Activated CD4-positive, CD25-positive, alpha-beta regulatory T cell treated with anti-CD3 and anti-CD28 coated beads, Interleukin-2, amount 50 U/mL, for 24 hours (primary cell): ENCODE measurements at regions not wholly inside any gene's neighbourhood (a gene's known extent, or its start where the extent isn't known, plus 50 kb on each side); places are given as distances from the start of the nearest gene placed in this dataset.
"Not testable (repeated sequence)": the region's sequence is repeated elsewhere in the genome, so short reads cannot be mapped to it uniquely, and the experiment has no call there.

Experiments
- ATAC-seq, 2 donors: fragments of 150-1000 bp; cut with Tn5 transposase; one replicate each; pipeline ENCODE4 v1.10.0; 2021; ENCODE audit warnings: mild to moderate bottlenecking in 1 of 2, moderate library complexity in 1 of 2

DNA sequence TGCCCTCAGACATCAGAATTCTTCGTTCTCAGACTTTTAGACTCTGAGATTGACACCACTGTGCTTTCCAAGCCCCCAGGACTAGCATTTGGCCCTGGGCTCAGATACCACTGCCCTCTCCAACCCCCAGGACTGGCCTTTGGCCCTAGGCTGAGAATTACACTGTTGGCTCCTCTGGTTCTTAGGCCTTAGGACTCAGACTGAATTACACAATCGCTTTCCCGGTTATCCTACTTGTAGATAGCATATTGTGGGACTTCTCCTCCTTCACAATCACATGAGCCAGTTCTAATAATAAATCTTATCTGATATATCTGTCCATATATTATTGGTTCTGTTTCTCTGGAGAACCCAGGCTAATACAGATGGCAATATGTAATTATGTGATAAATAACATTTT lies 1725.5 kb downstream of the GRIK2 start:
- ATAC-seq = no peak

DNA sequence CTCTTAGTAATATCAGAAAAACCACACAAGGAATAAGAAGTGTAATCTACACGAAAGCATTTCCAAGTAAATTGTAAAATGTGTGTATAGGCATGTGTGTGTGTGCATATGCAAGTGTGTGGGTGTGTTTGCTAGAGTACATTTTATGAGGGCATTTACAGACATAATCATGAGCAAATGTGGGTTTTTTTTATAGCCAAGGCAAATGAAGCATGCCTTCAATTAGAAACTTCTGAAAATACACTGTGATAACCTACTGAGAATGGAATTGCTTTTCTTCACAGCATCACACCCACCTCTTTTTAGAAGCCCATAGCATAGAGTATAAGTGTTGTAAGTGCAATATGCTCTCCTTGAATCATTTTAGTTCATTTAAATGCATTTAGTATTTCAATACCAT lies 1721.1 kb downstream of the GRIK2 start:
- no peak for ATAC-seq

DNA sequence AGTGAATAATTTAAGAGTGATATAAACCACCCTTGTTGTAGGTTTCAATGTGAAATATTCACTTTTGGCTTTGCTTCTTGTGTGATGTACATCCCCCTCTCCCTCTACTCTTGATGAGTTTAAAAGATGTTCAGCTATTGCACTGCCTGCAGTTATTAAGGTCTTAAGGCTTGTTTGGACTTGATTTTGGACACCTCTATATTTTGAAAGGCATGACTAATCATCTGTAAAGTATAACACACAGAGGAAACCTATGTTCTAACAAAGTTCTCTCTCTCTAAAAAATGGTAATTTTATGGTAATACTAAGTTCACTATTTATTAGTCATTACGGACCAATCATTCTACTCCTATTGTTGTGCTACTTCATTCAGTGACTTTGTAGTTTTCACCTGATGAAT lies 1719.9 kb downstream of the GRIK2 start:
- ATAC-seq = no peak

DNA sequence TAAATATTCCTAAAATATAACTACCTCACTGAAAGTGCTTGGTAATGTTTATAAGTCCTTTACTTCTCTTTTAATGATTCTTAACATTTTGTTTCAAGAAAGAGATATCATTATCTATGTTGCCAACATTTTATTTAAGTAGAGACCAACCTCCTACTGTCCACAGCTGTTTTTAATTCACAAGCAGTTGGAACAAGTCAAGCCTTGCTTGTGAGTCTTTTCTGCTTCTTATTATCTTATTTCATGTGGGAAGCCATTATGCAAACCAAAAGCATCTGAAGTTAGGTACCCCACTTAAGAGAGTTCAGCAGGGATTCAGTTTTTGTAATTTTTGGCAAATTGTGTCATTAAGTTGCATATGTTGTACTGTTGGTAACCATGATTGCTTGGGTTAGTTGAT lies 1714.5 kb downstream of the GRIK2 start:
- ATAC-seq = no peak

DNA sequence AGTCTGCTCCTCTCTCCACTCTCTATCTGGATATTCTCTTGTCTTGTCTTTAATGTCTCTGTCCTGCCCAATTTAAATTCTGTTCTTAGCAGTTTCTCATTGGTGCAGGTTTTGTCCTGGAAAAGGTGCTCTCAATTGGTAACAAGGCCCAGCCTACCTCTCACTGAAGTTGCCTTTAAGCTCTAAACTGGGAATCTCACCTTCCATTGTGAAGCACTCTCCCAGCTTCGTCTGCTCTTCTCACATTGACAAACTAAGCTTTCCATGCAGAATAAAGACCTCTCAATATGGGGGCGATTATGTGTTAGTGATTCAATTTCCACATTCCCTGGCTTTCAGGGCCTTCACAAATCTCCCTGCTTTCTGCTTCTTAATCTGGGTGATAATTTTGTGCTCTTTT lies 1712.2 kb downstream of the GRIK2 start:
- ATAC-seq = no peak

DNA sequence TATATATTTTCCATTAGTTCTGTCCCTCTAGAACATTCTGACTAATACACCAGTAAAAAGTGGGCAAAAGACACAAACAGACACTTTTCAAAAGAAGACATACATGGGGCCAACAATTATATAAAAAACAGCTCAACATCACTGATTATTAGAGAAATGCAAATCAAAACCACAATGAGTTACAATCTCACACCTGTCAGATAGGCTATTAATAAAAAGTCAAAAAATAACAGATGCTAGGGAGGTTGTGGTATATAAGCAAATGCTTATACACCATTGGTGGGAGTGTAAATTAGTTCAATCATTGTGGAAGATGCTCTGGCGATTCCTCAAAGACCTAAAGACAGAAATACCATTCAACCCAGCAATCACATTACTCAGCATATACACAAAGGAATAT lies 1707.8 kb downstream of the GRIK2 start:
- no peak for ATAC-seq

DNA sequence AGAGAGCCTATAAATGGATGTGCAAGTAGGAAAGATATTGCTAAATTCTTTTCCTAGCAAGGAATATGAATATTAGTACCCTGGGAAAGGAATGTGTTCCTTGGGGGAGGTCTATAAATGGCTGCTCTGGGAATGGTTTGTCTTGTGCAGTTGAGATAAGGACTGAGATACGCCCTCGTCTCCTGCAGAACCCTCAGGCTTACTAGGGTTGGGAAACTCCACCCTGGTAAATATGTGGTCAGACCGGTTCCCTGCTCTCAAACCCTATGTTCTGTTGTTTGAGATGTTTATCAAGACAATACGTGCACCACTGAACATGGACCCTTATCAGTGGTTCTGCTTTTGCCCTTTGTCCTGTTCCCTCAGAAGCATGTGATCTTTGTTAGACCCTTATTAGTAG lies 1698.9 kb downstream of the GRIK2 start:
- ATAC-seq = not testable (repeated sequence)

DNA sequence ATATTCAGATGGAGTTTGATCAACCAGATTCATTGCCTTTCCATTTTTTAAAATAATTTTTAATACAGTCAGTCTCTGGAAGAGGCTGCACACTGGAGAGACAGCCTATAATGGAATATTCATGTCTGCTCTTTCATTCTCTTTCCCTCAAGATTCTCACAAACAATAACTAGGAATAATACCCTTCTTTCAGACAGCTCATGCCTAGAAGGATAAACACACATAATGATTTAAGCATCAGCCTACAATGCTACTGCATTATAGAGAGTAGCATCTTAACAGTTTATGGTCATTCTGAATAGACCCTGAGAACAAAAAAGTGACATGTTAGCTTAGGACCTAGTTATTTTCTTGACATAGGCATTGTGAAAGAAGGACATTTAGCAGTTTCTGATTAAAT lies 1692.3 kb downstream of the GRIK2 start:
- no peak for ATAC-seq

DNA sequence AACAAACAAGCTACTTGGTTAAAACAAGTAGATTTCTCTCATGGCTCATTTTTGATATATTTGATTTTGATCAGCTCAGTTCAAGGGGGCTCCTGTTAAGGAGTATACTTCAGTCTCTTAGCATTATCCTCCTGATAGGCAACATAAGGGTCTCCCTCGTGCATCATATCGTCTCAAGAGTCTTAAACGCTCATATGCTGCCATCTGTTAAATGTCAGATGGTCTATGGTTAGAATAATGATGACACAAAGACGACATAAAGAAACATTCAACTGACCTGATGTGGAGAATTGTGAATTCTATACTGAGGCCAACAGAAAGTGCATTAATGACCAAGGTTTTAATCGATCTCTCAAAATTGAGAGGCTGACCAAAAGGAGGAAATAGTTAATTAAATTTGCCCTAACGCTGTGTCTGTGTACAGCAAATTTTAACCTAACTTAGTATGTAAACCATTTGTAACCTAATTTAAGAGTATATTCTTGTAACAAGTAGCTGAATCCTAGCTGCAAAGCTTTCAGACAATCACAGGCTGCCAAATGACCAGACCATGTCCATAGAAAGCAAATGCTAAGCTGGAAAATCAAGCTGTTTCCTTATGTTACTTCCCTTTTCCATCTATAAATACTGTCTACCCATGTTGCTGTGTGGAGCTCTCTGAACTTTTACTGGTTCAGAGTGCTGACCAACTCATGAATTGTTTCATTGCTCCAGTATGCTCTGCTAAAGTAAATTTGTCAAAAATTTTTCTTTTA lies 1688.5 kb downstream of the GRIK2 start:
- no peak for ATAC-seq

DNA sequence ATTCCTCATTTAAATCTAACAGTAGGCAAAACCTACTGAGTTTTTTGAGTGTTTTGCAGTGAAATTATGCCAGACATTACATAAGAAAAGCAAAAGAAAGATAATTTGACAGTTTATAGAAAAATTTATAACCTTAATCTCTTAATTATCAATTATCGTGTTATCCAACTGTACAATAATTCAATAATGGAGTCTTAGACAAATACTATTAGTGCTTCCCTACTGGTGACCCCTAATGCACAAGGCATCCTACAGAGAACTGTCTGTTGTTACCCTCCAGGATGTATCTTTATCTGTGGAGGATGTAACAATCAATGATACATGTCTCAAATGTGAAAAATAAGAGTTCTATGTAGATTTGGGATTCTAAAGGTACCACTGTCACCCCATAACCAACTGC lies 1687.6 kb downstream of the GRIK2 start:
- no peak for ATAC-seq

DNA sequence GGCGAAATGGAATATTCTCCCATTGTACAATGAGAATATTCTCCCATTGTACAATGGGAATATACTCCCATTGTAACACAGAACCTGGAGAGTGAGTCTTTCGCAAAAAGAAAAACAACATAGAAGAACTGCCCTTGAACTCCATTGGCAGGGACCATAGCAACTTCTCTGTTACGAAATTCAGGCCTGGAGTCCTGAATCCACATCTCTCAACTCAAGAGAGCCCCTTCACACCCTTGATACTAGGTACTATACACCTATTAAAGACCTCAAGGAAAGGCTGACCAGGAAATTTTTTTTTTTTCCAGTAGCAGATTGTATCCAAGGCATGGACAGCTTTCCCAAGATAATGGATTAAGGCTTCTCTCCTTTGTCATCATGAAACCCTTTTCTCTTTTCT lies 1687.0 kb downstream of the GRIK2 start:
- no peak for ATAC-seq

DNA sequence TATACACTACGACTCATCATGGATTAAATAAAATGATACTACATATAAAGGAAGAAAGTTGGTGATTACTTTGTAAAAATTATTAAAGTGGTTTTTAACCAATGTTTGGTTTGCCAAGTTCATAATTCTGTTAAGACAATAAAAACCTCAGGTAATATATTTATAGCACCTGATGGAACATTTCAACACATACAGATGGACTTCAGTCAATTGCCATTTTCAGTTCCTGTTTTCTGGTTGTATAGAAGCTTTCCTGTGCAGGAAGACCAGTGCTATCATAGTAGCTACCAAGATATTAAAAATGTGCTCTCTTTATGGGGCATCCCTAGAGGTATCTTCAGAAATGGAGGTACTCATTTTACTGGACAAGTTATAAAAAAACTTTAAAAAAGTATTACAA lies 1686.4 kb downstream of the GRIK2 start:
- no peak for ATAC-seq

DNA sequence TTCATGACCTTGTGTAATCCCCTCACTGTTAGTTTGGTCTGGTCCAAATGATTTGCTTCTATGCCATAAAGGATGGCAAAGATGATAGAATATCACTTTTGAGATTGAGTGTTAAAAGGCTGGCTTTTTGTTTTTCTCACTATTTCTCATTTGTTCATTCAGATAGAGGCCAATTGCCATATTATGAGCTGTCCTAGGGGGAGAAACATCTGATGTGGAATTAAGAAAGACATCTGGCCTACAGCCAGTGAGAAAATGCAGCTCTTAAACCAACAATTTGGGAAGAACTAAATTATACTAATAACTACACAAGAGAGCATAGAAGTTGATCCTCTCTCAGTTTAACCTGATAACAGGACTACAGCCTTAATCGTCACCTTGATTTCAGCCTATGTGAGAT lies 1668.6 kb downstream of the GRIK2 start:
- ATAC-seq = no peak

DNA sequence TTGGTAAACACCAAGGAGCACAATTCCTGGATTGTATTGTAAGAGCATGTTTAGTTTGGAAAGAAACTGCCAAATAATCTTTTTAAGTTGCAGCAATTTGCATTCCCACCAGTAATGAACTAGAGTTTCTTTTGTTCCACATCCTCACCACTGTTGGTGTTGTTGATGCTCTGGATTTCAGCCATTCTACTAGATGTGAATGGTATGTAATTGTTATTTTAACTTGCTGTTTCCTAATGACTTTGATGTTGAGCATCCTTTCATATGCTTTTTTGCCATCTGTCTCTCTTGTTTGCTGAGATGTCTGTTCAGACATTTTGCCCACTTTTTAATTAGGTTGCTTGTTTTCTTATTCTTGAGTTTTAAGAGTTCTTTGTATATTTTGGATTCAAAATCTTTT lies 1654.1 kb downstream of the GRIK2 start:
- no peak for ATAC-seq

DNA sequence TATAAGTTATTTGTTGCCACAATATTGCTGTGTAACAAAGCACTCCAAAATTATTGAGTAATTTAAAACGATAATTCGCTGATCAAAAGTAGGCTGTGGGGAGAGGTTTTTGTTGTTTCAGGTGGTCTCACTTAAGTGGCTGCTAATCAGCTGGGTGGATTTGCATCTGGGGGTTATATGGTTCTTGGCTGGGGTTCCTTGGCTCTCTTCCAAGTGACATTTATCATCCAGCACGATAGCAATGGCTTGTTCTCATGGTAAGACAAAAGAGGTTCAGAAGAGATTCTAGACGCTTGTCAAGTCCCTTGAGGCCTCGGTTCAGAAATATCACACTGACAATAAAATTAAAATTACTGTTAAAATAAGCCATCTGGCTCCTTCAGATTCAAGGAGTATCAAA lies 1648.8 kb downstream of the GRIK2 start:
- no peak for ATAC-seq

DNA sequence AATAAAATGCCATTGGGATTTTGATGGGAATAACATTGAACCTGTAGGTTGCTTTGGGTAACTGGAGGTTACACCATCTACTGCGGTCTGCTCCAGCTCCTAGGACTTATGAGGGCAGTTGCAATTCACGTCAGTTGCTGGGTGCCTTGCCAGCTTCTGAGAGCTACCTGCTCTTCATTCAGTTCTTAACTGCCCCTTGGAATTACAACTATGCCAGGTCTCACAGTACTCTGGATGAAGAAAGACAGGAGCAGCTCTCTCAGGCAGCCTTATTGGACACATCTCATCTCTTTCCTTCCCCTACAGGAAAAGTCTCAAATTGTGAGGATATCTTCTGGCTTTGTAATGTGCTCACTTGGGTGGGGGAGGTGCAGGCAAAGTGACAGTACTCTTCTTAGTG lies 1643.3 kb downstream of the GRIK2 start:
- no peak for ATAC-seq

DNA sequence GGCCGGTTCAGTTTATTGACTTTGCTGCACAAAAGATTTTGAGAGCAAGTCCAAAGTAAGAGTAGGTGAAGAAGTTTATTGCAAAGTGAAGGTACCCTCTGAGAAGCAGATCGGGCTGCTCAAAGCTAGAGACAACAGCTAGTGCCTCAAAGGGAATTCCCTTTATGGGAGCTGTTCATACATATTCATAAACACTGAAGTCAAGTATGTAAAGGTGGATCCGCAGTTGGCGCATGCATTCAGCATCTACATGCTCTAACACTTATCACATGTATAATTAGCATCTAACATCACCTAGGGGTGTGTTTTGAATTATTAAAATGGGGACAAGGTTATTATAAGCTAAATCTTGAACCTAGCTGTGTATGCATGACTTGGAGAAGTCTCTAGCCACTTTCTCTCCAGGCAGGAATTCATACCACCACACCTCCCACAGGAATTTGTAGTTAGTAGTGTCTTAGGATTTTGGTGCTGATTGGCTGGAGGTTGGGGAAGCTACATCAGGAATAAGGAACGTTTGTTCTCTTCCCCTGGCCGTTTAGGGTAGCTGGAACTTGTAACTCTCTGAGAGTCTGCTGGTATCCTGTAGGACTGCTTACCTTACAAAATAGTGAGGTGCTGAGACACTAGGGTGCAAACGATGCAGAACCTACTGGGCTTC lies 1633.9 kb downstream of the GRIK2 start:
- no peak for ATAC-seq

DNA sequence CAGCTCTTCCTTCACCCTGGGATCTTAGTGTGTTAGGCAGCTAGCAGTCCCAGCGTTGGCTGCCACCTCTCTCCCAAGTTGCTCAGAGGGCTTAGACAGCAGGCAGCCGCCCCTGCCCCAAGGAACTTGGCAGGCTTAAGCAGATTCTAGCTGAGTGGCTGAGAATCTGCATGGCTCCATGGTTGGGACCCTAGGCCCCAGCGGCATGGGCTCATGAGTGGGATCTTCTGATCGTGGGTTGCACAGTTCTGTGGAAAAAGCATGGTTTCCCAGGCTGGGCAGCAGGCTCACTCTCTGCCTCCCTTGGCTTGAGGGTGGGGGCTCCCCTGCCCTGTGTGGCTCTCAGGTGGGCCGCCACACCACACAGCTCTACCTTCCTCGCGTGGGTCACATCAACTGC lies 1624.9 kb downstream of the GRIK2 start:
- ATAC-seq = no peak

DNA sequence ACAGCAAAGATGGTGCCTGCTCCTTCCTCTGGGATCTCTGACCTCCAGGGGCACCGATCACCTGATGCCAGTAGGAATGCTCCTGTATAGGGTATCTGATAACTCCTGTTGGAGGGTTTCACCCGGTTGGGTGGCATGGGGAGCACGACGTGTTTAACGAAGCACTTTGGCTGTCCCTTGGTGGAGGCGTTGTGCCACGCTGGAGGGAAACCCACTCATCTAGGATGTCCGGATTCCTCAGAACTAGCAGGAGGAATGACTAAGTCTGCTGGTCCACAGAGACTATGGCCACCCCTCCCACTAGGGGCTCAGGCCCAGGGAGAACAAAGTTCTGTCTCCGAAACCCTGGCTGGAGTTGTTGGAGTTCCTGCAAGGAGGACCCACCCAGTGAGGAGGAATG lies 1624.4 kb downstream of the GRIK2 start:
- no peak for ATAC-seq

DNA sequence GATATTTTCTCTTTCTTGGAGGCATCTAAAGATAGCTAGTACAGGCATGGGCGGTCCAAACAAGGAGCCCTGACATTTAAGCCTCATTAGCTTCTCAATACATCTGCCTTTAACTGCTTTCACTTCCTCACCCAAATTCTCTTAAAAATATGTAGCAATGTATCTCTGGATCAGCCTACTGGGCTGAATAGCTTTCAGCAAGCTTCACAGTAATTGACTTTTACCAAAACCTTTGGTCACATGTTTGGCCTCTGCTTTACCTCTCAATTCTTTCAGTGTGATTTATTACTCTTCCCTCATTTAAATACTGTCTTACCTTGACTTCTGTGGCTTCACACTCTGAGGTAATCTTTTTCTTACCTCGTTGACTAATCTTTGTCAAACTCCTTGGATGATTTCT lies 1618.1 kb downstream of the GRIK2 start:
- no peak for ATAC-seq

DNA sequence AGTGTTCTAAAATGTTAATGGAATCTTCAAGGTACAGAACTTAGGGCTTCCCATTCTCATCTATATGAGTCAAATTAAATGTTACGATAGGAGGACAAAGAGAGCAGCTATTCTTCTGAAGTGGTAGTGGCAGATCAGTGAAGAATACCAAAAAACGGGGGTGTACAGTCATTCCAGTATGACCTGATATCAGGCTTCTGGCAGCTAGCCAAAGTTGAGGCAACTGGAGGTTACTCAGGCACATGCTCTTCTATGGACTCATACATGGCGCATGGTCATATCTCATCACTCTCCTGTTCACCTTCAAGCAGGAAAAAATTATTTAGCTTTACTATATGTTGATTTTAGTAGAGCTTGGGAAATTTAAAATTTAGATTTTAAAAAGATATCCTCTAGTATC lies 1608.8 kb downstream of the GRIK2 start:
- no peak for ATAC-seq

DNA sequence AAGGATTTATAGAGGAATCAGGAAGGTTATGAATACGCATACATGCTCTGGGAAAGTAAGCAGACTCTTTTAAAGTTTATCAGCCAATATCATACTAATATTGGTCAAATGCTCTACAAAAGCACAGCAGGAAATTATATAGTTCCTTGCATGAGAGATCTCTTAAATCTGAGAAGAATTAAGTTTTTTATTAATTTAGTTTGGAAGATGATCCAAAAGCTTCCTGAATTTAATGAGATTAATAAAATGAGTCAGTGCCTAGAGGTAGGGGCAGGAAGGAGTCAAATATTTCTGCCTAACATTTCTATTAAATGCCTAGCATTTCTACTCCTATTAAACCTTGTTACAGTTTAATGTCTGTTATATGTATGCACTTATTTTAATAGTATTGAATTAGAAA lies 1608.2 kb downstream of the GRIK2 start:
- no peak for ATAC-seq

DNA sequence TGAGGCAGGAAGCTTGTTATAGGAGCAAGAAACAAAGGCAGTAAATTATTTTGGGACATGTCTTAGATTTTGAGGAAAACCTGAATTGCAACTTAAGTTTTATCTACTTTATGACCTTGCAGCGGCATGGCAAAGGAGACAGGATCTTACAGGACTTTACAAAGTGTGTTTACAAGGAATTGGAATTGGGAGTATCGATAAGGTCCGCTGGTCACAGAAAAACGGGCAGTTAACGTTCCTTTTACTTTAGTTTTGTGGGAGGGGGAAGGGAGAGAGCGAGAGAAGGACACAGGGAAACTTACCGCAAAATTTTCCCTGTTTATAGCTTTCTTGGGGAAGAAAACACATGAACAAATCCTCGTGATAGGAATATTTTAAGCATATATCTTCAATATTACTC lies 1607.2 kb downstream of the GRIK2 start:
- ATAC-seq = no peak

DNA sequence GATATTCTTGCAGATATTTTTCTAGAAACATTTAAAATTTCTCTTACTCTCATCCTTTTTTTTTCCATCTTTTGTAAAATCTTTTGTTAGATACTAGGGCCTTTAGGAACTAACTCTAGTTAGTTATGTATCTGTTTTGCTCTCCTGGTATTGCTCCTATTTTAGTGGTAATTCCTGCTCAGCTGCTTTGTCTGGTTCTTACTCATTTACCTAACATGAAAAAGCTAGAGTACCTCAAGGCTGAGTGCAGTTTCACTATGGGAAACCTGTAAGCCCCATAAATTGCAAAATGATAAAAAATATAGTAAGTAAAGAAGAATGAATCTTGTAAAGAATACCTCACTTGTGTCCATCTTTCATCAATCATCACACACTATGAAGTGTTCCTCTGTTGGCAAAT lies 1602.0 kb downstream of the GRIK2 start:
- no peak for ATAC-seq

DNA sequence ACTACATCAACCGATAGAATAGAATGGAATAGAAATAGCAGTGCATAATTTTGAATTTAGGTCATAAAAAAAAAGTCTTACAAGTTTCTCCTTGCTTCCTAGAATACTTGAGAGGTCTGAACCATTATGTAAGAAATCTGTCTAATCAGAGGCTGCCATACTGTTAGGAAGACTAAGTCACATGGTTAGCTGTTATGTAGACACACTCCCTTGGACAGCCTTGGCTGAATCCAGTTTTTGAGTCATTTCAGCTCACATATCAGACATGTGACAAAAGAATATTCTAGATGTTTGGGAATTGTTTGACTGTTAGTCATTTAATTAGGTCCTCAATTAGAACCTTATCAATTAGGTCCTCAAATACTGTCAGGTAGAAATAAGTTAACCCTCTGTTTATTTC lies 1601.4 kb downstream of the GRIK2 start:
- no peak for ATAC-seq
